Epithelial cell of esophagus (primary cell): ENCODE measurements at regions not wholly inside any gene's neighbourhood (a gene's known extent, or its start where the extent isn't known, plus 50 kb on each side); places are given as distances from the start of the nearest gene placed in this dataset.
A peak's percentile ranks its signal among the peaks of the same experiment; 100 is the strongest.

Experiments used
- DNase-seq: peaks from one replicate; pipeline ENCODE4 v3.0.0; 2010; ENCODE audit warnings: low read depth
- H3K4me3 ChIP-seq: 2 replicates; pipeline ENCODE4 v1.5.1; 2011; ENCODE audit warnings: mild to moderate bottlenecking, low read length, control low read depth
- TF ChIP-seq, protein P1 (sequence below): IDR thresholded peaks from 2 replicates; pipeline ENCODE4 v1.5.1; 2011; ENCODE audit warnings: low read depth, mild to moderate bottlenecking, low read length, control low read depth, inconsistent platforms; ENCODE audit not compliant: insufficient read depth; ENCODE audit errors: missing control alignments

DNA sequence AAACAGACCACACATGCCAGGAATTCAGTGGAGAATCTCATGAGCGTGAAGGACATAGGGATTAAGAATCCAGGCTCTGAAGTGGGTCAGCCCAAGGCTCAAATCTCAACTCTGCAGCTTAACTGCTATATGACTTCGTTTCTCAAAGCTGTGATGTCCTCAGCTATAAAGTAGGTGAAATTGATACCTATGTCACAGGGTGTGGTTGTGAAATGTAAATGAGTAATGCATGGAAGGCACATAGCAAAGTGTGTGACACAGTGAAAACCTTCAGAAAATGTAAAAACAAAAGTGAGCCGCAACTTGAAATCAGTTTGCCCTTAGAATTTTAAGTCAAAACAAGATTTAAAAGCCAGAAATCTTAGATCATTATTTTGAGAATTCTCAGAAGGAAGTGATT is 145.7 kb upstream of the PRMT6 start:
- H3K4me3 ChIP-seq = no peak overlapping the region
- TF ChIP-seq, protein P1, sequence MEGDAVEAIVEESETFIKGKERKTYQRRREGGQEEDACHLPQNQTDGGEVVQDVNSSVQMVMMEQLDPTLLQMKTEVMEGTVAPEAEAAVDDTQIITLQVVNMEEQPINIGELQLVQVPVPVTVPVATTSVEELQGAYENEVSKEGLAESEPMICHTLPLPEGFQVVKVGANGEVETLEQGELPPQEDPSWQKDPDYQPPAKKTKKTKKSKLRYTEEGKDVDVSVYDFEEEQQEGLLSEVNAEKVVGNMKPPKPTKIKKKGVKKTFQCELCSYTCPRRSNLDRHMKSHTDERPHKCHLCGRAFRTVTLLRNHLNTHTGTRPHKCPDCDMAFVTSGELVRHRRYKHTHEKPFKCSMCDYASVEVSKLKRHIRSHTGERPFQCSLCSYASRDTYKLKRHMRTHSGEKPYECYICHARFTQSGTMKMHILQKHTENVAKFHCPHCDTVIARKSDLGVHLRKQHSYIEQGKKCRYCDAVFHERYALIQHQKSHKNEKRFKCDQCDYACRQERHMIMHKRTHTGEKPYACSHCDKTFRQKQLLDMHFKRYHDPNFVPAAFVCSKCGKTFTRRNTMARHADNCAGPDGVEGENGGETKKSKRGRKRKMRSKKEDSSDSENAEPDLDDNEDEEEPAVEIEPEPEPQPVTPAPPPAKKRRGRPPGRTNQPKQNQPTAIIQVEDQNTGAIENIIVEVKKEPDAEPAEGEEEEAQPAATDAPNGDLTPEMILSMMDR = no peak
- peak; percentile 72 for DNase-seq

DNA sequence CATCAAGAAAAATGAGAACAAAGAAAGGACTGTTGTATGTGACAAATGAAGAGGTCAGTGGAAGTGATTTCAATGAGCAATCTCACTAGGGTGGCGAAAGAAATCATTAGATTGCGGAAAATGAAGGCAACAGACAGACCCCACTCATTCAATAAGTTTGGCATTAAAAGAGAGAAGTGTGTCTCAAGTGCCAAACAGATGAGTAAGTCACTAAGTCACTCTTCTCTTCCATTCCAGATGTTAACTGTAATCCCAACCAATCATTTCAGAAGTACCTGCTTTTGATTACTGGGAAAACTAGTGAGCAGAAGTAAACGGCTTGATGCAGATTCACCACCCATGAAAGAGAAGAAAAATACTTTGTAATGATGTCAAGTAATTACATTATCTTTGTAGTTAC is 144.3 kb upstream of the PRMT6 start:
- DNase-seq = peak; percentile 13
- no peak overlapping the region for H3K4me3 ChIP-seq
- TF ChIP-seq, protein P1 = no peak

DNA sequence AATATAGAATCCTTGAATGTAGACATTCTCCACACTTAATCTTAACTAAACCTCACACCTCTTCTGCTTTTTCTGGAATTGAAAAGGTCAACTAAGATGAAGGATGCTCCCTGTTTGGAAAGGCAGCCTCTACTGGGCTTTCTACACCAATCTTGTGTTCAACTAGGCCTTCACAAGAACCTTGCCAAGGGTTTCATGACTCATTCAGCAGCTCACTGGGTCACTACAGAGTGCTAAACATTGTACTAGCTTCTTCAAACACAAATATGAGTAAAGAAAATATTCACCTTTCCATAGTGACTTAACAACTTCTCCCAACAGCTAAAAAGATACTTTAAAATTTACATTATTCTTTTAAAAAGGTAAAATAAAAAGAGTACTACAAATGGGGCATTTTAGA is 135.3 kb upstream of the PRMT6 start:
- H3K4me3 ChIP-seq = no peak overlapping the region
- peak; percentile 26 for DNase-seq
- TF ChIP-seq, protein P1 = no peak

DNA sequence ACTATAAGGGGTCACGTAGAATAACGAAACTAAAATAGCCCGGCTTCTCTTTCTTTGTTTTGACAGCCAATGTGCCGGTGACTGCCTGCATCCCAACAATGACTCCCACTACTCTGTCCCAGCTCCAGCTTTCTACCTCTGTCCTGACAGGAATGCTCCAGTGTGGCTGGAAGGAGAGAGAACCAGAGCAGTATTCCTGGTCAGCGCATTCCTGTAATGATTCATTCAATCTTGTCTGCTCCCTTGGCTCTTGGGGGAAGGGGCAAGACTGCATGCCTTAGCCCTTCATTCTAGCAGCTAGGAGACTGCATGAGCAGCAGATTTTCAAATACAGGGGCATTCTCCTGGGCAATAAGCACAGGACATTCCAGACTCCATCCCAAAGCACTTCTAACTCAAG is 132.1 kb upstream of the PRMT6 start:
- DNase-seq = peak; percentile 27
- TF ChIP-seq, protein P1 = no peak
- no peak overlapping the region for H3K4me3 ChIP-seq

DNA sequence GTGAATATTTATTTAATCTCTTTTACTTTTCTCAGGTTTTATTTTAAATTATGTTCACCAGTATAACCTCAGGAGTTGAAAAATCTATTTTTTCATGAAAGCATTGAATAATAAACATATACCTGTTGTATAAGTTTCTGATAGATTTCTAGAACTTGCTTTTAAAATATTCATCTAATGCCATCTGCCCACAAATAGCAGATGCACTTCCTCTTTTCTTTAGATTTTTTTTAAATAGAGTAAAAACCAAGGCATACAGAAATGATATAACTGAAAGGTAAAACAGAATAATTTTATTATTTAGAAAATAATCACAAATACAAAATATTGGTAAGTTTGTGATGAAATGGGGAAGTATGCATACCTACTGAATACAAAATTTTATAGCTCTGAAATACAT is 130.7 kb upstream of the PRMT6 start:
- TF ChIP-seq, protein P1 = no peak
- DNase-seq = no peak
- H3K4me3 ChIP-seq = no peak overlapping the region

DNA sequence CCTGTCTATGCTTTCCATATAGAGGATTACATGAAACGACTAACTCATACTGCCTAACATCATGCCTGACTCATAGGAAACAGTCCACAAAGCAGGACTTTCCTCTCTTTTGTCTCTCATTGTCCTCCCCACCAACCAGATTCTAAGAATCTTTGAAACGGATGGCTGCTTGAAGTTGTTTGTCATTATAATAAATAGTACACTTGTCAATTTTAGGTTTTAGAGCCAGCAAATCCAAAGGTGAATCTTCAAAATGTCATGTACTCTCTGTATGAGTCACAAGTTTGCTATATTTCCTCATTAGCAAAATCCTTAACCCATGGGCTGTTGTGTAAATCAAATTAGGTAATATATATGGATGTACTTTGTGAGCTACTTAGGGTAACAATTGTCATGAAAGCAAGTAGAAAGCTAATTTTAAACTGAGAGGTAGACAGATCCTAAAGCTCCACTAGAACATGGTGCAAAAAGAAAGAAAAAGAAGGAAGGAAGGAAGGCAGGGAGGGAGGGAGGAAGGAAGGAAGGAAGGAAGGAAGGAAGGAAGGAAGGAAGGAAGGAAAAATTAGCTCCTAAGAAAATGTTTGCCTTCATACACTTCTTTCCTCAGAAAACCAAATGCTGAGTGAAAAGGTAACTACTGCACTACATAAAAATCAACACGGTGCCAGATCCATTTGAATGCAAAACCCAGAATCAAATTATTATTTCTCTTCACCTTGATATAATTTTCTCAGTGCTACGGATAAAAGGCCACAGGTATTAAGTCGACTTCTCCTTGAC is 129.5 kb upstream of the PRMT6 start:
- DNase-seq = peak; percentile 72
- no peak overlapping the region for H3K4me3 ChIP-seq
- TF ChIP-seq, protein P1 = no peak

DNA sequence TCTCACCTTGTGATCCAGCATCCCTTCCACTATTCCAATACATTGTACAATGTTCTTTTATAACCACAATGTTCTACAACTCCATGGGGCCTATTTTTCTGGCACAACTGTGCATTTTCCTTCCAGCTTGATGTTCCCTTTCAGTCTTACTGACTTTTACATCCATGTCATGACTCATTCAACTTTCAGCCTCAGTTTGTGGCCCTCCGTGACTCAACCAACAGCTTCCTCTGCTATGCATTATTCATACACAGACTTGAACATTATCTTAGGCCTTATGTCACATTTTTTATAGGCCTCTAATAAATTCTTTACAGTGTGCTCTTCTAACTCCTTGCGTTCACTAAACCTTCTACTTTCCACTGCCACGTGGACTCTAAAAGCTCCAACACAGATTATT is 119.4 kb upstream of the PRMT6 start:
- peak; percentile 92 for DNase-seq
- TF ChIP-seq, protein P1 = no peak
- H3K4me3 ChIP-seq = no peak overlapping the region
